ENCODE measurements at regions not wholly inside any gene's neighbourhood (a gene's known extent, or its start where the extent isn't known, plus 50 kb on each side); places are given as distances from the start of the nearest gene placed in this dataset.
A peak's percentile ranks its signal among the peaks of the same experiment; 100 is the strongest.

- no peak for DNase-seq (ENCODE audit: insufficient read length, low spot score)
- no peak for FAIRE-seq
- TF ChIP-seq POLR2A (IDR thresholded peaks at IDR 0.05; ENCODE audit: low read depth, low read length): no peak
Measured at GRCh38 chr3:72353236-72354128, 494.8 kb downstream of the SHQ1 start.

GRCh38 chr3:72352176-72352575 is 496.1 kb downstream of the SHQ1 start:
- TF ChIP-seq POLR2A (IDR thresholded peaks at IDR 0.05; ENCODE audit: low read depth, low read length): no peak
- DNase-seq (ENCODE audit: insufficient read length, low spot score) (no peak), FAIRE-seq (no peak)

DNA sequence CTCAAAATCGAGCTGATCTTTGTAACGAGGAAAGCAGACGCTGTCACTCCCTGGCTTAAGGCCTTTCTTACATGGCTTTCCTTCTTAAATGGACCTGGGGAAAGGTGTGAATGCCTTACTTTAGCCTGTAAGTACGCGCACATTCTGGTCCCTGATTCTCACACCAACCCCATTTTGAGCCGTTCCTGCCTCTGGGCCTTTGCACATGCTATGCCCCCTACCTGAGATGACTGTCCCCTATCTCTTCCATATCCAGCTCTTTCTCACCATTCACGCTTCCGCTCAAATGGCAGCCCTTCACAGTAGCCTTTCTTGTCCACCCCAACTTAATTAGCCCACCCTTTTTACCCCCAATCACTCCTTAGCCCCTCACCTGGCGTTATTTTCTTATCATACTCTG is 496.7 kb downstream of the SHQ1 start:
- DNase-seq (ENCODE audit: insufficient read length, low spot score) (no peak), FAIRE-seq (no peak)
- no peak for TF ChIP-seq POLR2A (IDR thresholded peaks at IDR 0.05; ENCODE audit: low read depth, low read length)

DNA sequence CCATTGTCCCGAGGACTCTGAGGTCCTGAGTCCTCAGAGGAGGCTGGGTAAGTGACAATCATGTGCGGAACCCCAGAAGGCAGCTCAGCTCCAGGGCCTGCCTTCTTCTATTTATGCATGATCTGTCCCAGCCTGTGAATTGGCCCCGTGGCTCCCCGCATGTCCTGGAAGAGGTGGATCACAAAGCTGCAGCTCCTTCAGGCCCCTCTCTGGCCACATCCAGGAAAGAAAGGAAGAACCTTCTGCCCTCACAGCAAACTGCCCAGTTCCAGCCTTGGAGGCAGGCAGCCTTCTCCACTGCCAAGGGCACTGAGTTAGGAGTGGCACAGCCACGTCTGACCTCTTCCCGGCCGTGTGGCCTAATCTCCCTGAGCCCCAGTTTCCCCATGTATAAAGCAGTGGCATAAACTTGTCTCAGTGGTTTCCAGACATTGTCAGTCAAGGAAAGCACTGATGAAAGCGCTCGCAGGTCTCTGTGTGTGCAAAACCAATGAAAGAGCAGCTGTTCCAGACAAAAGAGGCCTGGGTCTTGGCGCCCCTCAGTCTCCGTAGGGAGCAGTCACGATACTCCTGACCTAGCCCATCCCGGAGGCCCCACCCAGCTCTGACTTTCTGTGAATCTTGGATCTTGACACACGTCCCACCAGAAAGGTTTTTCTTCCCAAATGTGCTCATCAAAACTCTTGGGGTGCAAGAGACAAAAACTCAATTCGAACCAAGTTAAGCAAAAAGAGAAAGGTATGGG is 497.3 kb downstream of the SHQ1 start:
- no peak for DNase-seq (ENCODE audit: insufficient read length, low spot score)
- no peak for TF ChIP-seq POLR2A (IDR thresholded peaks at IDR 0.05; ENCODE audit: low read depth, low read length)
- FAIRE-seq: no peak

- DNase-seq (ENCODE audit: insufficient read length, low spot score): no peak
- FAIRE-seq: no peak
- TF ChIP-seq POLR2A (IDR thresholded peaks at IDR 0.05; ENCODE audit: low read depth, low read length): no peak
Measured at GRCh38 chr3:72348357-72348756, 499.9 kb downstream of the SHQ1 start.

DNA sequence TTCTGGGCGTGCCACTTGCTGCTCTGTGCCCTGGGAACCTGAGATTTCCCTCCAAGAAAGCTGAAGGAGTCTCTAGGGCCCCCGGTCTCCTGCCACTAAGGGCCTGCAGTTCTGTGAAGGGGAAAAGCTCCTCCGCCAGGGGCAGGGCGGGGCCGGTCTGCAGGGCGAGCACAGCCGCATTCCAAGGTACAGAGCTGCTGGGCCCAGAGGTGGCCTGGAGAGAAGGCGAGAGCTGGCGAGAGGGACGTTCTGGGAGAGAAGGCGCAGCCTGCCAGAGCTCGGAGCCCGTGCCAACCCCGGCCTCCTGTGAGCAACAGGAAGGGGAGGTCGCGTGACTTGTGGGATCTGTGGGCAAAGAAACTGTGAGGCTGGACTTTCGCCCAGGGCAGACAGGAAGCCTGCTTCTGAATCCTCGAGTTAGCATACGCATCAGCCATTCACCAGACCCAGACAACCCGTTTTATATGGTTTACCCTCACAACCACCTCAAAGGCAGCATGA is 500.4 kb downstream of the SHQ1 start:
- DNase-seq (ENCODE audit: insufficient read length, low spot score) (peak; percentile 52), FAIRE-seq (peak; percentile 48)
- TF ChIP-seq POLR2A (IDR thresholded peaks at IDR 0.05; ENCODE audit: low read depth, low read length): no peak

DNA sequence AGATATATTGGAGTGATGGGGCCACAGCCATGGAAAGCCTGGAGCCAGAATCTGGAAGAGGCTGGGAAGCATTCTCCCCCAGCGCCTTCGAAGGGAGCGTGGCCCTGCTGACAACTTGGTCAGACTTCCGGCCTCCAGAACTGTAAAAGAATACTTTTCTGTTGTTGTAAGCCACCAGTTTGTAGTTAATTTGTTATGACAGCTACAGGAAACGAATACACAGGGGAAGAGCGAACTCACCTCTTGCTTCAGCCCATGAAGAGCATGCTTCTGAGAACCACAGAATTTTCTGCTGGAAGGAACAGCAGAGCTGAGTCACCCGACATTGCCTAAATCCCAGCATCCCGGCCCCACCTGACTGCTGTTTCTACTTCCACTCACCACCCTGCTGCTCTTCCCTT is 501.7 kb downstream of the SHQ1 start:
- DNase-seq (ENCODE audit: insufficient read length, low spot score): peak; percentile 53
- FAIRE-seq: peak; percentile 58
- no peak for TF ChIP-seq POLR2A (IDR thresholded peaks at IDR 0.05; ENCODE audit: low read depth, low read length)

GRCh38 chr3:72345980-72346379 is 502.3 kb downstream of the SHQ1 start:
- DNase-seq (ENCODE audit: insufficient read length, low spot score) (no peak), FAIRE-seq (no peak)
- no peak for TF ChIP-seq POLR2A (IDR thresholded peaks at IDR 0.05; ENCODE audit: low read depth, low read length)

GRCh38 chr3:72345237-72345878 is 502.9 kb downstream of the SHQ1 start:
- DNase-seq (ENCODE audit: insufficient read length, low spot score) (no peak), FAIRE-seq (no peak)
- no peak for TF ChIP-seq POLR2A (IDR thresholded peaks at IDR 0.05; ENCODE audit: low read depth, low read length)

DNA sequence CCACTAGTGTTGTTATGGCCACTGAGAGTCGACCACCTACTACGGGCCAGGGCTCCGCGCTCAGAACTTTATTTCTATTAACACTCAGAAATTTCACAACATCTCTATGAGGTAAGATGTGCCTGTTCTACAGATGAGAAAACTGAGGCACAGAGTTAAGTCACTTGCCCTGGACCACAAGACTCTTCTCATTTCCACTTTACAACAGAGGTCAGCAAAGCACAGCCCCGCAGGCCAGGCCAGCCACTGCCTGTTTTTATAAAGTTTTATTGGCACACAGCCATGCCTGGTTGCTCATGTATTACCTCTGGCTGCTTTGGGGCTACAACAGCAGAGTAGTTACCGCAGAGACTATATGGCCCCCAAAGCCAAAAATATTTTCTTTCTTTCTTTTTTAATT is 503.6 kb downstream of the SHQ1 start:
- FAIRE-seq: no peak
- no peak for DNase-seq (ENCODE audit: insufficient read length, low spot score)
- TF ChIP-seq POLR2A (IDR thresholded peaks at IDR 0.05; ENCODE audit: low read depth, low read length): no peak

GRCh38 chr3:72344236-72344635 is 504.0 kb downstream of the SHQ1 start:
- DNase-seq (ENCODE audit: insufficient read length, low spot score): no peak
- no peak for FAIRE-seq
- TF ChIP-seq POLR2A (IDR thresholded peaks at IDR 0.05; ENCODE audit: low read depth, low read length): no peak

- TF ChIP-seq POLR2A (IDR thresholded peaks at IDR 0.05; ENCODE audit: low read depth, low read length): no peak
- FAIRE-seq (no peak), DNase-seq (ENCODE audit: insufficient read length, low spot score) (peak; percentile 29)
Measured at GRCh38 chr3:72343078-72343477, 505.2 kb downstream of the SHQ1 start.

GRCh38 chr3:72342450-72342849 is 505.8 kb downstream of the SHQ1 start:
- DNase-seq (ENCODE audit: insufficient read length, low spot score): no peak
- no peak for TF ChIP-seq POLR2A (IDR thresholded peaks at IDR 0.05; ENCODE audit: low read depth, low read length)
- FAIRE-seq: no peak

GRCh38 chr3:72341920-72342319 is 506.3 kb downstream of the SHQ1 start:
- no peak for TF ChIP-seq POLR2A (IDR thresholded peaks at IDR 0.05; ENCODE audit: low read depth, low read length)
- FAIRE-seq (no peak), DNase-seq (ENCODE audit: insufficient read length, low spot score) (no peak)

Measured in H54 (cell line).